ENCODE measurements at regions not wholly inside any gene's neighbourhood (a gene's known extent, or its start where the extent isn't known, plus 50 kb on each side); places are given as distances from the start of the nearest gene placed in this dataset.
"Not testable (repeated sequence)": the region's sequence is repeated elsewhere in the genome, so short reads cannot be mapped to it uniquely, and the experiment has no call there.

- no peak for DNase-seq (ENCODE audit: low spot score)
Observed at GRCh38 chr14:48584031-48584430, 908.6 kb upstream of the MDGA2 start.

- DNase-seq (ENCODE audit: low spot score): no peak
Observed at GRCh38 chr14:48582938-48583337, 907.5 kb upstream of the MDGA2 start.

GRCh38 chr14:48580692-48581091, 905.3 kb upstream of the MDGA2 start:
- DNase-seq (ENCODE audit: low spot score): no peak

- no peak for DNase-seq (ENCODE audit: low spot score)
Observed at GRCh38 chr14:48575772-48576171, 900.4 kb upstream of the MDGA2 start.

GRCh38 chr14:48568688-48569087, 893.3 kb upstream of the MDGA2 start:
- no peak for DNase-seq (ENCODE audit: low spot score)

- no peak for DNase-seq (ENCODE audit: low spot score)
Observed at GRCh38 chr14:48568252-48568651, 892.8 kb upstream of the MDGA2 start.

GRCh38 chr14:48563489-48563888, 888.1 kb upstream of the MDGA2 start:
- no peak for DNase-seq (ENCODE audit: low spot score)

GRCh38 chr14:48561438-48561837, 886.0 kb upstream of the MDGA2 start:
- not testable (repeated sequence) for DNase-seq (ENCODE audit: low spot score)

- no peak for DNase-seq (ENCODE audit: low spot score)
Observed at GRCh38 chr14:48560421-48560820, 885.0 kb upstream of the MDGA2 start.

GRCh38 chr14:48553443-48553842, 878.0 kb upstream of the MDGA2 start:
- no peak for DNase-seq (ENCODE audit: low spot score)

GRCh38 chr14:48546996-48547395, 871.6 kb upstream of the MDGA2 start:
- no peak for DNase-seq (ENCODE audit: low spot score)

- DNase-seq (ENCODE audit: low spot score): no peak
Observed at GRCh38 chr14:48537600-48537999, 862.2 kb upstream of the MDGA2 start.

GRCh38 chr14:48536318-48536717, 860.9 kb upstream of the MDGA2 start:
- DNase-seq (ENCODE audit: low spot score): no peak

GRCh38 chr14:48527832-48528231, 852.4 kb upstream of the MDGA2 start:
- DNase-seq (ENCODE audit: low spot score): no peak

GRCh38 chr14:48526307-48526706, 850.9 kb upstream of the MDGA2 start:
- no peak for DNase-seq (ENCODE audit: low spot score)

GRCh38 chr14:48504921-48505320, 829.5 kb upstream of the MDGA2 start:
- no peak for DNase-seq (ENCODE audit: low spot score)

GRCh38 chr14:48490756-48491155, 815.4 kb upstream of the MDGA2 start:
- DNase-seq (ENCODE audit: low spot score): no peak

- no peak for DNase-seq (ENCODE audit: low spot score)
Observed at GRCh38 chr14:48473944-48474343, 798.5 kb upstream of the MDGA2 start.

GRCh38 chr14:48456051-48456450, 780.6 kb upstream of the MDGA2 start:
- no peak for DNase-seq (ENCODE audit: low spot score)

- no peak for DNase-seq (ENCODE audit: low spot score)
Observed at GRCh38 chr14:48454887-48455286, 779.5 kb upstream of the MDGA2 start.

GRCh38 chr14:48452437-48452995, 777.1 kb upstream of the MDGA2 start:
- no peak for DNase-seq (ENCODE audit: low spot score)

- DNase-seq (ENCODE audit: low spot score): no peak
Observed at GRCh38 chr14:48435221-48435620, 759.8 kb upstream of the MDGA2 start.

GRCh38 chr14:48430805-48431204, 755.4 kb upstream of the MDGA2 start:
- DNase-seq (ENCODE audit: low spot score): no peak

- DNase-seq (ENCODE audit: low spot score): no peak
Observed at GRCh38 chr14:48429512-48429911, 754.1 kb upstream of the MDGA2 start.

All from HuH-7 (cell line).